Adrenal gland (tissue), 9 donors: ENCODE measurements at regions not wholly inside any gene's neighbourhood (a gene's known extent, or its start where the extent isn't known, plus 50 kb on each side); places are given as distances from the start of the nearest gene placed in this dataset.

Experiments
- DNase-seq, 7 donors: peaks; one replicate each; pipeline ENCODE4 v3.0.0-alpha.2; 2019 to 2020
- H3K27ac ChIP-seq, 5 donors: fragments of 200-600 bp; sonication (generic) in 4 of 5; 1 replicate in 3 of 5; 2 replicates in 2 of 5; pipeline versions ENCODE4 v1.5.1 to v1.8.0; 2016 to 2020; ENCODE audit warnings: mild to moderate bottlenecking in 1 of 5
- H3K27me3 ChIP-seq: fragments of 200-600 bp; 2 replicates; pipeline ENCODE4 v1.8.0; 2021
- H3K36me3 ChIP-seq, 2 donors: fragments of 200-600 bp; replicated peaks in 1 of 2; 1 replicate in 1 of 2; 2 replicates in 1 of 2; pipeline versions ENCODE4 v1.5.1 to v1.8.0; 2018 to 2022
- H3K4me1 ChIP-seq, 2 donors: fragments of 200-600 bp; replicated peaks in 1 of 2; 1 replicate in 1 of 2; 2 replicates in 1 of 2; pipeline versions ENCODE4 v1.5.1 to v1.8.0; 2018 to 2021
- H3K4me3 ChIP-seq, 4 donors: fragments of 200-600 bp; sonication (generic) in 3 of 4; one replicate each; pipeline ENCODE4 v1.5.1; 2016 to 2018
- H3K9me3 ChIP-seq, 3 donors: fragments of 200-600 bp; sonication (generic) in 1 of 3; replicated peaks in 1 of 3; 1 replicate in 2 of 3; 2 replicates in 1 of 3; pipeline versions ENCODE4 v1.5.1 to v1.8.0; 2016 to 2021
- POLR2A ChIP-seq, 2 donors: fragments of 450-650 bp; IDR thresholded peaks; one replicate each; pipeline ENCODE4 v1.6.1; 2017; ENCODE audit warnings: antibody characterized with exemption in 2 of 2, mild to moderate bottlenecking in 2 of 2, moderate library complexity in 1 of 2
- WGBS, 4 donors: extraction: QIAGEN DNeasy Blood & Tissue Kit in 2 of 4; methylation state at CpG; one replicate each; pipeline versions ENCODE4 v1.1.5 to v1.1.7; 2013 to 2017; 5-methylcytosine and 5-hydroxymethylcytosine counted together
- intact Hi-C, 2 donors: fragments of 100-400 bp; cut with DNase I; formaldehyde crosslinking; loops; one replicate each; pipeline versions ENCODE4 v1.14.1 to v1.15.0; 2022 to 2023
- TF ChIP-seq, protein P1 (sequence below), 6 experiments: fragments of 450-650 bp in 4 of 6; fragments of 200-600 bp in 2 of 6; sonication (generic) in 1 of 6; IDR thresholded peaks; 1 replicate in 5 of 6; 2 replicates in 1 of 6; pipeline versions ENCODE4 v1.5.1 to v1.8.0; 2016 to 2021; ENCODE audit warnings: antibody characterized with exemption in 6 of 6, mild to moderate bottlenecking in 2 of 6, moderate library complexity in 1 of 6
- donor health status: healthy with polysubstance abuse.
- donor health status: Bipolar disorder and iron deficiency.
- donor health status: DM: yes; HTN: yes; CAD: no.
- donor health status: DM: no; HTN: no; CAD: no.
- donor health status: DM: no; HTN: no; CAD: no.

DNA sequence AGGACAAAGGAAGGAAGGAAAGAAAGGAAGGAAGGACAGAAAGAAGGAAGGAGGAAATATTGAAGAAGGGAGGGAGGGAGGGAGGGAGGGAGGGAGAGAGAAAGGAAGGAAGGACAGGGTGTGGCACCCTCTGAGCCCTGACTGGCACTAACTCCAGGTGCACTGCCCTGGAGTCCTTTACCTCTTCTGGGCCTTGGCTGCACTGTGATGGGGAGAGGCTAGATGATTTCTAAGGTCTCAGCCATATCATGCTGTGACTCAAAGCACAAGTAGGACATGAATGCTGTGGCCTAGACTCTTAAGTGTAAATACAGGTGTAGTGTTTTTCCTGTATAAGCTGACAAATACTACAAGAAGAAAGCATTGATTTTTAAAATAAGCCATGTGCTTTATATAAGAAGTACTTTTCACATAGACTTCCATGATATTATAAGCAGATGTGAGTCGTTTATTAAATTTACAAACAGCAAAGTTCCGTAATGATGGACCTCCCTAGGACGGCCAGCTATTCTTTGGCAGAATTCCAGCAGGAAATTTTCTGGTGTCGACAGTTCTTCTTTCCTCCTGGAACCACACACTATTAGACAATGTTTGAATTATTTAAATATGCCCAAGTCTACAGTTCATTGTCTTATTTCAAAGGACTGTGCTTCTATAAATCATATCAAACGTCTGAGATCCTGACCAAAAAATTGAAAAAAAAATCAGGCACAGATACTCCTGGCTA is 213.8 kb upstream of the C2CD4B start:
- H3K9me3 ChIP-seq = no peaks in the 10 kb centered on the region
- no peaks in the 10 kb centered on the region for H3K36me3 ChIP-seq
- intact Hi-C loops = no loop called here
- WGBS, 4 donors = 31 to 43% (median 36%) methylated on average over 5 of the region's 5 CpGs
- no peak overlapping the region for H3K27ac ChIP-seq
- H3K4me3 ChIP-seq = no peak overlapping the region
- TF ChIP-seq, protein P1, sequence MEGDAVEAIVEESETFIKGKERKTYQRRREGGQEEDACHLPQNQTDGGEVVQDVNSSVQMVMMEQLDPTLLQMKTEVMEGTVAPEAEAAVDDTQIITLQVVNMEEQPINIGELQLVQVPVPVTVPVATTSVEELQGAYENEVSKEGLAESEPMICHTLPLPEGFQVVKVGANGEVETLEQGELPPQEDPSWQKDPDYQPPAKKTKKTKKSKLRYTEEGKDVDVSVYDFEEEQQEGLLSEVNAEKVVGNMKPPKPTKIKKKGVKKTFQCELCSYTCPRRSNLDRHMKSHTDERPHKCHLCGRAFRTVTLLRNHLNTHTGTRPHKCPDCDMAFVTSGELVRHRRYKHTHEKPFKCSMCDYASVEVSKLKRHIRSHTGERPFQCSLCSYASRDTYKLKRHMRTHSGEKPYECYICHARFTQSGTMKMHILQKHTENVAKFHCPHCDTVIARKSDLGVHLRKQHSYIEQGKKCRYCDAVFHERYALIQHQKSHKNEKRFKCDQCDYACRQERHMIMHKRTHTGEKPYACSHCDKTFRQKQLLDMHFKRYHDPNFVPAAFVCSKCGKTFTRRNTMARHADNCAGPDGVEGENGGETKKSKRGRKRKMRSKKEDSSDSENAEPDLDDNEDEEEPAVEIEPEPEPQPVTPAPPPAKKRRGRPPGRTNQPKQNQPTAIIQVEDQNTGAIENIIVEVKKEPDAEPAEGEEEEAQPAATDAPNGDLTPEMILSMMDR (IDR thresholded peaks at IDR 0.05) = no peak
- no peak for TF ChIP-seq POLR2A (IDR thresholded peaks at IDR 0.05)
- H3K27me3 ChIP-seq = no peaks in the 10 kb centered on the region
- DNase-seq = no peak
- no peaks in the 10 kb centered on the region for H3K4me1 ChIP-seq

GRCh38 chr15:62380011-62380410 is 214.9 kb upstream of the C2CD4B start:
- Histone ChIP-seq H3K4me3 (no peak overlapping the region), H3K9me3 (no peaks in the 10 kb centered on the region), H3K36me3 (no peaks in the 10 kb centered on the region), H3K4me1 (no peaks in the 10 kb centered on the region), H3K27ac (no peak overlapping the region), H3K27me3 (no peaks in the 10 kb centered on the region)
- 74 to 81% (median 77%) methylated on average over 4 of the region's 4 CpGs for WGBS, 4 donors
- no peak for TF ChIP-seq POLR2A (IDR thresholded peaks at IDR 0.05)
- TF ChIP-seq, protein P1 (IDR thresholded peaks at IDR 0.05) = no peak
- DNase-seq = no peak
- intact Hi-C loops = no loop called here

- no peaks in the 10 kb centered on the region for H3K4me1 ChIP-seq
- TF ChIP-seq, protein P1 (IDR thresholded peaks at IDR 0.05) = no peak
- TF ChIP-seq POLR2A (IDR thresholded peaks at IDR 0.05) = no peak
- H3K27me3 ChIP-seq = no peaks in the 10 kb centered on the region
- intact Hi-C loops = no loop called here
- 67 to 83% (median 75%) methylated on average over 1 of the region's 1 CpG for WGBS, 4 donors
- no peaks in the 10 kb centered on the region for H3K36me3 ChIP-seq
- H3K9me3 ChIP-seq = no peaks in the 10 kb centered on the region
- H3K27ac ChIP-seq = no peak overlapping the region
- DNase-seq = no peak
- H3K4me3 ChIP-seq = no peak overlapping the region
Observed at GRCh38 chr15:62382046-62382445, 217.0 kb upstream of the C2CD4B start.

DNA sequence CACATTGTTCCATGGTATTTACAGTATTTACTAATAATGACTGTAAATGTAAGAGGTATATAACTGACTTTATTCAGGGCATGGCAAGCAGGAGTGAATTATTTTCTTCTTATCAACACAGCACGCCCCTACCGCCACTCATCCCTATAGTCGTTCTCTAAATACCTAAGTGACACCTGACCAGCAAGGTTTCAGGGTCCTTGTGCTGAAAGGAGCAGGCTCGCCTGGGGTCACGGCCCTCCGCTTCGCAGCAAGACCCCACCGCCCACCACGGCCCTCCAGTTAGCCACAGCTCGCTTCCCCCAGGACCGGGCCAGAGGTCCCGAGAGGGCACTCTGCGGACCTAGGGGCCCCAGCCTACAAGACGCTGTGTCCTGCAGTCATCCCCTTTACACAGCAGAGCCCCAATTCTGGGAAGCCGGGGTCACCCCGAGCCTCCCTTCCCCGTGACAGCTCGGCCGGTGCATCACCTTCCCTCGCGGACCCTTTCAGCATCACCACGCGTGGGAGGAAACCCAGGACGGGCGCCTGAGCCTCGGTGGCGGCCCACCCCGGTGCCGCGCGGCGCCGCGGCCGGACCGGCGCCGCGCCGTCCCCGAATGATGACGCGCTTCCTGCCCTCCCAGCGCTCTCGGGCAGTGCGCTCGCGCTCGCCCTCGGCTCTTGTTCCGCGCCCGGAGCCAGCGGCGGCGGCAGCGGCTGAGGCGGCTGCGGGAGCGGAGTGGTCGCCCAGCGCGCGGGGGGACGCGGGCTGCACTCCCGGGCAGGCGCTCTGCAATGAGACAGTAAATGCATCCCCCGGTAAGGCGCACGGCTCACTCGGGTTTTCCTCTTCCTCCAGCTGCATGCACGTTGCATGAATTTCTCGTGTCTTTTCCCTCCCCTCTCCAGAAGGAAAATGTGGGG is 225.1 kb upstream of the C2CD4B start, which contains the start of gene TLN2:
Gene TLN2, plus strand, starts transcription at position 666 of the 906 bp plus-strand sequence.
- Histone ChIP-seq H3K4me3 (peak within 1 kb of the TSS; percentile 82 to 96 (median 88)), H3K4me1 (peaks cover 12 to 13% of the 10 kb centered on the region in 2 donors), H3K27ac (peak within 1 kb of the TSS in 4 of 5 donors; percentile 39 to 83 (median 64)), H3K9me3 (no peaks in the 10 kb centered on the region), H3K27me3 (no peaks in the 10 kb centered on the region), H3K36me3 (no peaks in the 10 kb centered on the region)
- intact Hi-C loops = loop anchor here in 1 of 2 donors (5.0 kb wide), 1 partner anchor 352 kb away; no protein-coding TSS in a partner anchor
- 0% methylated on average over 13 to 74 of the region's 74 CpGs for WGBS, 4 donors
- TF ChIP-seq, protein P1 (IDR thresholded peaks at IDR 0.05) = no peak
- TF ChIP-seq POLR2A (IDR thresholded peaks at IDR 0.05) = peak; percentile 77 to 85
- DNase-seq = peak; percentile 49 to 70 (median 65)
